ENCODE measurements at regions not wholly inside any gene's neighbourhood (a gene's known extent, or its start where the extent isn't known, plus 50 kb on each side); places are given as distances from the start of the nearest gene placed in this dataset.

DNA sequence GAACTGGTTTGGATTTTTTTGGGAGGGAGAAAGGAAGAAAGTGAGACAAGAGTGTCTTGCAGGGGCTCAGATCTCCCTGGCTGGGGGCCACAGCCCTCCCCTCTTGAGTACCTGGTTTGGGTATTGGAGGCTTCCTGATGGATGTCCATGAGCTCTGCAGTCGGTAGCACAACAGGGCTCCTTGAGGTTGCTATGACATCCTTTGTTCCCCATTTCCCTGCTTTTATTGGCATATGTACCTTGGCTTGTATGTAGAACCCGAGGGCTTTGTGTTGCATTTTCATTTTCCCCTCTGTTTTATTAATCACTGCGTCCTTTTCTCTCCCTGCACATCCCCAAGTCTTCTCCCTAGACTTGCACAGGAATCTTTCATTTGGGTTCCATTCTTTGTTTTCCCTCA is 355.5 kb upstream of the TSHZ2 start:
- FAIRE-seq, result no peak
- TF ChIP-seq, protein P1, sequence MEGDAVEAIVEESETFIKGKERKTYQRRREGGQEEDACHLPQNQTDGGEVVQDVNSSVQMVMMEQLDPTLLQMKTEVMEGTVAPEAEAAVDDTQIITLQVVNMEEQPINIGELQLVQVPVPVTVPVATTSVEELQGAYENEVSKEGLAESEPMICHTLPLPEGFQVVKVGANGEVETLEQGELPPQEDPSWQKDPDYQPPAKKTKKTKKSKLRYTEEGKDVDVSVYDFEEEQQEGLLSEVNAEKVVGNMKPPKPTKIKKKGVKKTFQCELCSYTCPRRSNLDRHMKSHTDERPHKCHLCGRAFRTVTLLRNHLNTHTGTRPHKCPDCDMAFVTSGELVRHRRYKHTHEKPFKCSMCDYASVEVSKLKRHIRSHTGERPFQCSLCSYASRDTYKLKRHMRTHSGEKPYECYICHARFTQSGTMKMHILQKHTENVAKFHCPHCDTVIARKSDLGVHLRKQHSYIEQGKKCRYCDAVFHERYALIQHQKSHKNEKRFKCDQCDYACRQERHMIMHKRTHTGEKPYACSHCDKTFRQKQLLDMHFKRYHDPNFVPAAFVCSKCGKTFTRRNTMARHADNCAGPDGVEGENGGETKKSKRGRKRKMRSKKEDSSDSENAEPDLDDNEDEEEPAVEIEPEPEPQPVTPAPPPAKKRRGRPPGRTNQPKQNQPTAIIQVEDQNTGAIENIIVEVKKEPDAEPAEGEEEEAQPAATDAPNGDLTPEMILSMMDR (IDR thresholded peaks at IDR 0.05; ENCODE audit: insufficient read depth, low read length, severe bottlenecking), result no peak
- no peak for DNase-seq (ENCODE audit: low read depth)
- H3K4me3 ChIP-seq (ENCODE audit: low read depth, low read length), result no peak overlapping the region
- H3K27me3 ChIP-seq (ENCODE audit: control insufficient read depth, insufficient read depth, low read length), result no peaks in the 10 kb centered on the region
- H3K36me3 ChIP-seq (ENCODE audit: control insufficient read depth, insufficient read depth, low read length), result no peaks in the 10 kb centered on the region

DNA sequence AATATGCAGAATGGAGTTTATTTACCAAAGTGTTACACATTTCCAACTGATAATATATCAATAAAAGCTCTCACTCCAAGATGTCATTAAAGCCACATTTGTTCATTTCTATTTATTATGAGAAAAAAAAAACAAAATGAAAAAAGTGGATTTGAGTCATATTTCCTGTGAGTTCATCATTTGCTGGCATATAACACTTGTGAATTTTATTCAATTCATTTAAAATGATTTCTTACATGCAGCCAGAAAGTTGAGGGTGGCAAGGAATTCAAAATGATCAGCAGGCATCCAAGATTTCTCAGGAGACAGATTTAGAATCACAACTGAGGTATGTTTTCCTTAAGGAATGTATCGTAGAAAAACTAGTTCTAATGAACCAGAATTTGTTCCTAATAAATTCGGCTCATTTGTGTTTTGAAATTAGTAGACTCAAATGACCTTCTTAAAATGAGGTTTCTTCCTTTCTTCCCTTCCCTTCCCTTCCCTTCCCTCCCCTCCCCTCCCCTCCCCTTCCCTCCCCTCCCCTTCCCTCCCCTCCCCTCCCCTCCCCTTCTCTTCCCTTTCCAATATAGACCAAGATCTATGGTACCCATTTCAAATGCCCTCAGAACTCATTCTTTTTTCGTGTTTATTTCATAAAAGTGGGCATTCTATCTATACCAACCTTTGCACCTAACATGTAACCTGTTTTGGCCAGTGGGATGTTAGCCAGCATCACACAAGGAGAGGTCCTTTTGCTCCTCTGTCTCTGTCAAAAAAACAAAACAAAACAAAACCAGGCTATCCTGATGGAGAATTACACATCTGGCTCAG is 357.9 kb upstream of the TSHZ2 start:
- FAIRE-seq (no peak), DNase-seq (ENCODE audit: low read depth) (no peak)
- Histone ChIP-seq H3K27me3 (ENCODE audit: control insufficient read depth, insufficient read depth, low read length) (no peaks in the 10 kb centered on the region), H3K4me3 (ENCODE audit: low read depth, low read length) (no peak overlapping the region), H3K36me3 (ENCODE audit: control insufficient read depth, insufficient read depth, low read length) (no peaks in the 10 kb centered on the region)
- TF ChIP-seq, protein P1 (IDR thresholded peaks at IDR 0.05; ENCODE audit: insufficient read depth, low read length, severe bottlenecking), result no peak

DNA sequence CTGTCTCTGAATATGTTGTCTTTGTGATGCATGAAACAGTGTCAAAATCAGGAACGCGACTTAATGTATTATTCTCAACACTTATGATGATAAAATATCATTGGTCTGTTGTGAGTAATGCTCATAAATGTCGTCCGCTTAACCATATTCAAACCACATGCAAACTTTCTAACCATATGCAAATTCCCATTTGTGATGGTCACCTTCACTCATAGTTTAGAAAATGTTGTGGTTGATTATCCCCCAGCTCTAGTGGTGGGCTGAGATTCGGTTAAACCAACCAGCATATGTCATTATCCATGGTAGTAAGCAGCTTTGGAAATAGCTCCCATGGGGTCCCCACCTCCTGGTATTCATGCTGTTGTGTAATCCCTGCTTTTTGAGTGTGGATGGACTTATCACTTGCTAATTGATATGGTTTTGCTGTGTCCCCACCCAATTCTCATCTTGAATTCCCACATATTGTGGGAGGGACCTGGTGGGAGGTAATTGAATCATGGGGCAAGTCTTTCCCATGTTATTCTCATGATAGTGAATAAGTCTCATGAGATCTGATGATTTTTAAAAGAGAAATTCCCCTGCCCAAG is 360.0 kb upstream of the TSHZ2 start:
- no peaks in the 10 kb centered on the region for H3K27me3 ChIP-seq (ENCODE audit: control insufficient read depth, insufficient read depth, low read length)
- no peak overlapping the region for H3K4me3 ChIP-seq (ENCODE audit: low read depth, low read length)
- no peaks in the 10 kb centered on the region for H3K36me3 ChIP-seq (ENCODE audit: control insufficient read depth, insufficient read depth, low read length)
- FAIRE-seq, result no peak
- DNase-seq (ENCODE audit: low read depth), result no peak
- TF ChIP-seq, protein P1 (IDR thresholded peaks at IDR 0.05; ENCODE audit: insufficient read depth, low read length, severe bottlenecking), result no peak

DNA sequence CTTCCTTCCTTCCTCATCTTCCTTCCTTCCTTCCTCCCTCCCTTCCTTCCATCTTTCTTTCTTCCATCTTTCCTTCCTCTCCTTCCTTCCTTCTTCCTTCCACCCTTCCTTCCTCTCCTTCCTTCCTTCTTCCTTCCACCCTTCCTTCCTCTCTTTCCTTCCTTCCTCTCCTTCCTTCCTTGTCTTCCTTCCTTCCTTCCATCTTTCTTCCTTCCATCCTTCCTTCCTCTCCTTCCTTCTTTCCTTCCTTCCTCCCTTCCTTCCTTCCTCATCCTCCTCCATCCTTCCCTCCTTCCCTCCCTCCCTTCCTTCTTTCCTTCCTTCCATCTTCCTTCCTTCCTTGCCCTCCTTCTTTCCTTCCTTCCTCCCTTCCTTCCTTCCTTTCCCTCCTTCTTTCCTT is 361.4 kb upstream of the TSHZ2 start:
- Histone ChIP-seq H3K27me3 (ENCODE audit: control insufficient read depth, insufficient read depth, low read length) (no peaks in the 10 kb centered on the region), H3K4me3 (ENCODE audit: low read depth, low read length) (no peak overlapping the region), H3K36me3 (ENCODE audit: control insufficient read depth, insufficient read depth, low read length) (no peaks in the 10 kb centered on the region)
- DNase-seq (ENCODE audit: low read depth) (no peak), FAIRE-seq (no peak)
- TF ChIP-seq, protein P1 (IDR thresholded peaks at IDR 0.05; ENCODE audit: insufficient read depth, low read length, severe bottlenecking), result no peak

DNA sequence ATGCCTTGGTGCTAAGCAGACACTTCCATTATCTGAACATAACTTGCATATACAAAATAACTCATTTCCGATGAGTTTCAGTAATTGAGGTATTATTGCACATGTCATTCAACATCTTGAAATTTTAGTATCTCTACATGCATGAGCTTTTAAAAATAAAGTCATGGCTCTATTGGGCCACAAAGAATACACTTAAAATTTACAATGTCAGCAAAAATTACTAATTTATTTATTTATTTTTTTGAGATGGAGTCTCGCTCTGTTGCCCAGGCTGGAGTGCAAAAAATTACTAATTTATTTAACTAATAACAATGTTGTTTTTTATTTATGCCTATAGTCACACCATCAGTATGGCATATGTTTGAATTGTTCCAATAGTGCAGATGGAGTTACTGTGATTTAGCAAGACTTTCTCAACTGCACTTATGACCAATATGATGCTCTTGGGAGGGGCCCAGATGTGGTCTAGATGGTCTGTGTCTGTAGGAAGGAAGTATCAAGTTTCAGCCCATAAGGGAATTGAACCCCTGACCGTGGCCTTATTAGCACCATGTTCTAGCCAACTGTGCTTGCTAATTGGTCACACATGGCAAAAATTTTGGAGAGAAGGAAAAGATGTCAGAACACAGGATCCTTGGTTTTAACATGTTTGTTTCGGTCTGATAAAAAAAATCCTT is 370.7 kb upstream of the TSHZ2 start:
- TF ChIP-seq, protein P1 (IDR thresholded peaks at IDR 0.05; ENCODE audit: insufficient read depth, low read length, severe bottlenecking), result no peak
- DNase-seq (ENCODE audit: low read depth) (no peak), FAIRE-seq (no peak)
- no peak overlapping the region for H3K4me3 ChIP-seq (ENCODE audit: low read depth, low read length)
- H3K36me3 ChIP-seq (ENCODE audit: control insufficient read depth, insufficient read depth, low read length), result no peaks in the 10 kb centered on the region
- no peaks in the 10 kb centered on the region for H3K27me3 ChIP-seq (ENCODE audit: control insufficient read depth, insufficient read depth, low read length)

Measured in bronchial epithelial cell (primary cell).